ENCODE measurements at regions not wholly inside any gene's neighbourhood (a gene's known extent, or its start where the extent isn't known, plus 50 kb on each side); places are given as distances from the start of the nearest gene placed in this dataset.

DNA sequence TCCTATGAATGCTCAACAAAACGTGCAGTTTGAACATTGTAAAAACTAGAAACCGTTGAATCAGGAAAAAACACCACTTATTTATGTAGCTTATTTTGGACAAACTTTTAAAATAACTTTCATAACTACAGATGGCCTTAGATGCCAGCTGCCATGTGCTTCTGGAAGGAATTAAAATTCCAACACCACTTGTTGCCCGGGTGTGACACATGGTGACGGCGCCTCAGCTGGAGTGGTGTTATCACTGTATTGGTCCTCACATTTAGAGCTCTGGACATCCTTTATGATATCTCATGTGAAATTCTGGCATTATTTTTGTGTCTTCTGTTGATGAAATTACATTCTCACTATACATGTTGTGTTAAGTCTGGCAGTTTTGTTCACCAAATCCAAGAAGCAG, 211.0 kb downstream of the IPO8 start:
- Histone ChIP-seq H3K27me3 (ENCODE audit: low read depth) (peaks cover 5% of the 10 kb centered on the region), H3K9me3 (replicated peaks) (no peaks in the 10 kb centered on the region), H3K4me1 (no peaks in the 10 kb centered on the region), H3K27ac (replicated peaks) (no peak overlapping the region), H3K36me3 (no peaks in the 10 kb centered on the region), H3K4me3 (no peak overlapping the region)
- intact Hi-C loops (cut with micrococcal nuclease): no loop called here
- TF ChIP-seq CTCF (IDR thresholded peaks at IDR 0.05; ENCODE audit: borderline replicate concordance): no peak
- no peak for DNase-seq

DNA sequence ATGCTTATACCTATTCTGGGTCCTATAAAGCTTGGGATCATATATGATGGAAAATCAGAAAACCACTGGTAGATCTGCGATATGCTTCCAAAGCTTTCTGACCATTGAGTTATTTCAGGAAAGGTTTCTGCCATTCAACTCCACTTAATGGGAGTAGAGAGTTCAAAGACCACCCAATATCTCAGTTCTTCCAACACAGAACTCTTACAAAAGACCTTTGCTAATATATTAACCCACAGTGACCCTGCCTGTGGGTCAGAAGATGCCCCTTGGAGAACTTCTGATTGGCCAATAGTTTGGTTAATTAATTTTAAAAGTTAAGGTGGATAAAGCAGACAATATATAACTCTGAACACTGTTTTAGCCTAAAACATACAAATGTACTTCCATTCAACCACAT, 213.0 kb downstream of the IPO8 start:
- Histone ChIP-seq H3K4me1 (no peaks in the 10 kb centered on the region), H3K27me3 (ENCODE audit: low read depth) (peaks cover 5% of the 10 kb centered on the region), H3K9me3 (replicated peaks) (no peaks in the 10 kb centered on the region), H3K36me3 (no peaks in the 10 kb centered on the region), H3K27ac (replicated peaks) (no peak overlapping the region), H3K4me3 (no peak overlapping the region)
- no peak for DNase-seq
- intact Hi-C loops (cut with micrococcal nuclease): no loop called here
- TF ChIP-seq CTCF (IDR thresholded peaks at IDR 0.05; ENCODE audit: borderline replicate concordance): no peak

DNA sequence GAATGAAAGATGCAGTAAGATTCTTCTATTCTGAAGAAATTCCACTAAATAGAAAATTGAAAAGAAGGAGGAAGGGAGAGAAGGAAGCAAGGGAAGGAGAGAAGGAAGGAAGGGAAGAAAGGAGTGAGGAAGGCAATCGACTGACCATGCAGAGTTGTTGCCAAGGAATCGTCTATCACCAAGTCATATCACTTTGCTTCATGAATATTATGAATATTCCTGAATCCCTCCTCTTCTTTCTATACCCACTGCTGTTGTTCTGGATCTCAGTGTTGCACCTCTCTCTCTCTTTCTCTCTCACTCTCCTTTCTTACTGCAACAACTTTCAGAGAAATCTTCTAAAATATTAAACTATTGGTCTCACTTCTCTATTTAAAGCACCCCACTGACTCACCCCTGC, 222.4 kb downstream of the IPO8 start:
- Histone ChIP-seq H3K27ac (replicated peaks) (no peak overlapping the region), H3K4me3 (no peak overlapping the region), H3K4me1 (no peaks in the 10 kb centered on the region), H3K9me3 (replicated peaks) (peaks cover 19% of the 10 kb centered on the region), H3K36me3 (no peaks in the 10 kb centered on the region), H3K27me3 (ENCODE audit: low read depth) (no peaks in the 10 kb centered on the region)
- DNase-seq: no peak
- intact Hi-C loops (cut with micrococcal nuclease): no loop called here
- TF ChIP-seq CTCF (IDR thresholded peaks at IDR 0.05; ENCODE audit: borderline replicate concordance): no peak

DNA sequence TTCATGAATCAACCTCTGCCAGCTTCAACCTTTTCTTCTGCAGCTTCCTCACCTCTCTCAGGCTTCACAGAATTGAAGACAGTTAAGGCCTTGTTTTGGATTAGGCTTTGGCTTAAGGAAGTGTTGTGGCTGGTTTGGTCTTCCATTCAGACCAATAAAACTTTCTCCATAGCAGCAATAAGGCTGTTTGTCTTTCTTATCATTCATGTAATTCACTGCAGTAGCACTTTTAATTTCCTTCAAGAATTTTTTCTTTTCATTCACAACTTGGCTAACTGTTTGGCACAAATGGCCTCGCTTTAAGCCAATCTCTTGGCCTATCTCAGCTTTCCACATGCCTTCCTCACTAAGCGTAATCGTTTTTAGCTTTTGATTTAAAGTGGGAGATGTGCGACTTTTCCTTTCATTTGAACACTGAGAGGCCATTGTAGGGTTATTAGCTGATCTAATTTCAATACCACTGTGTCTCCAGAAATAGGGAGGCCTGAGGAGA, 229.5 kb downstream of the IPO8 start:
- intact Hi-C loops (cut with micrococcal nuclease): no loop called here
- Histone ChIP-seq H3K9me3 (replicated peaks) (peaks cover 19% of the 10 kb centered on the region), H3K27ac (replicated peaks) (no peak overlapping the region), H3K36me3 (no peaks in the 10 kb centered on the region), H3K27me3 (ENCODE audit: low read depth) (no peaks in the 10 kb centered on the region), H3K4me3 (no peak overlapping the region), H3K4me1 (no peaks in the 10 kb centered on the region)
- TF ChIP-seq CTCF (IDR thresholded peaks at IDR 0.05; ENCODE audit: borderline replicate concordance): no peak
- DNase-seq: no peak

- no peak for TF ChIP-seq CTCF (IDR thresholded peaks at IDR 0.05; ENCODE audit: borderline replicate concordance)
- Histone ChIP-seq H3K27me3 (ENCODE audit: low read depth) (no peaks in the 10 kb centered on the region), H3K4me1 (no peaks in the 10 kb centered on the region), H3K36me3 (no peaks in the 10 kb centered on the region), H3K27ac (replicated peaks) (no peak overlapping the region), H3K9me3 (replicated peaks) (no peaks in the 10 kb centered on the region), H3K4me3 (no peak overlapping the region)
- intact Hi-C loops (cut with micrococcal nuclease): no loop called here
- no peak for DNase-seq
These were observed 232.0 kb downstream of the IPO8 start for GRCh38 chr12:30463636-30464035.

DNA sequence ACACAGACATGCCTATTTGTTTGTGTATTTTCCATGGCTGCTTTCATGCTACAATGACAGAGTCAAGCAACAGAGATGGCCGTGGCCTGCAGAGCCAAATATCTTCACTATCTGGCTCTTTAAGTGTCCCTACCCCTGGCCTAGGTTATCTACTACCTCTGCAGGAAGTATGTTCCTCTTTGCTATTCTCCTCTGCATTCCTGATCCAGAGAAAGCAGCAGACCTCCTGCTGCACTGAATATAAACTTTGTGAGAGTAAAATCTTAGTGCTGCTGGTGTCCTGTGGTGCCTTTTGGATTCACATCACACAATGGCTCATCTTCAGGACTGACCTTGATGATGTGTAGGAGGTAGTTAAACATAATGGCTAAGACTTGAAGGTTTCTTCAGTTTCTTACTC, 233.4 kb downstream of the IPO8 start:
- no peak for TF ChIP-seq CTCF (IDR thresholded peaks at IDR 0.05; ENCODE audit: borderline replicate concordance)
- Histone ChIP-seq H3K4me1 (no peaks in the 10 kb centered on the region), H3K27me3 (ENCODE audit: low read depth) (no peaks in the 10 kb centered on the region), H3K9me3 (replicated peaks) (no peaks in the 10 kb centered on the region), H3K27ac (replicated peaks) (no peak overlapping the region), H3K4me3 (no peak overlapping the region), H3K36me3 (no peaks in the 10 kb centered on the region)
- no peak for DNase-seq
- intact Hi-C loops (cut with micrococcal nuclease): no loop called here
